WI38 (cell line): ENCODE measurements at regions not wholly inside any gene's neighbourhood (a gene's known extent, or its start where the extent isn't known, plus 50 kb on each side); places are given as distances from the start of the nearest gene placed in this dataset.

ENCODE experiments used
- H3K4me3 ChIP-seq: 2 replicates; pipeline ENCODE4 v1.5.1; 2011; ENCODE audit warnings: low read depth, mild to moderate bottlenecking, control low read depth, low read length
- CTCF ChIP-seq: IDR thresholded peaks from 2 replicates; pipeline ENCODE4 v1.5.1; 2012; ENCODE audit warnings: low read depth, mild to moderate bottlenecking, control low read depth, low read length

GRCh38 chr5:101976933-101977332, 319.2 kb downstream of the SLCO4C1 start:
- no peak for TF ChIP-seq CTCF
- H3K4me3 ChIP-seq, result no peak overlapping the region

GRCh38 chr5:101969742-101970141, 326.3 kb downstream of the SLCO4C1 start:
- H3K4me3 ChIP-seq, result no peak overlapping the region
- TF ChIP-seq CTCF, result no peak

- TF ChIP-seq CTCF, result no peak
- no peak overlapping the region for H3K4me3 ChIP-seq
These were observed 329.6 kb downstream of the SLCO4C1 start for GRCh38 chr5:101966476-101966875.

- TF ChIP-seq CTCF, result no peak
- H3K4me3 ChIP-seq, result no peak overlapping the region
These were observed 340.2 kb downstream of the SLCO4C1 start for GRCh38 chr5:101955891-101956290.

- no peak for TF ChIP-seq CTCF
These were observed 346.1 kb downstream of the SLCO4C1 start for GRCh38 chr5:101950019-101950418.

GRCh38 chr5:101948615-101949014, 347.5 kb downstream of the SLCO4C1 start:
- no peak overlapping the region for H3K4me3 ChIP-seq
- TF ChIP-seq CTCF, result no peak

More at GRCh38 chr5:101950019-101950418, 346.1 kb downstream of the SLCO4C1 start:
- H3K4me3 ChIP-seq, result no peak overlapping the region

- no peak for TF ChIP-seq CTCF
- no peak overlapping the region for H3K4me3 ChIP-seq
These were observed 352.3 kb downstream of the SLCO4C1 start for GRCh38 chr5:101943784-101944183.
